SU-DHL-6 (cell line): ENCODE measurements at regions not wholly inside any gene's neighbourhood (a gene's known extent, or its start where the extent isn't known, plus 50 kb on each side); places are given as distances from the start of the nearest gene placed in this dataset.

Experiments used
- CTCF ChIP-seq: fragments of 200-600 bp; sonication (generic); IDR thresholded peaks from one replicate; pipeline ENCODE4 v1.5.1; 2017; ENCODE audit warnings: antibody characterized with exemption, mild to moderate bottlenecking, low read length, moderate library complexity; ENCODE audit not compliant: insufficient read depth, poor library complexity, severe bottlenecking
- EZH2phosphoT487 ChIP-seq: fragments of 200-600 bp; sonication (generic), shearing (Covaris generic); conservative IDR thresholded peaks from 2 replicates; pipeline ENCODE4 v1.6.1; 2018; ENCODE audit warnings: mild to moderate bottlenecking, antibody characterized with exemption, low read length, moderate library complexity, mixed read lengths

GRCh38 chr3:102181175-102181920 lies 253.5 kb upstream of the ZPLD1 start:
- TF ChIP-seq CTCF (no peak), EZH2phosphoT487 (no peak)
